ENCODE measurements at regions not wholly inside any gene's neighbourhood (a gene's known extent, or its start where the extent isn't known, plus 50 kb on each side); places are given as distances from the start of the nearest gene placed in this dataset.

GRCh38 chr20:39165099-39165498, 203.0 kb downstream of the DHX35 start:
- Histone ChIP-seq H3K36me3 (ENCODE audit: control insufficient read depth, insufficient read depth, low read length) (no peaks in the 10 kb centered on the region), H3K4me3 (ENCODE audit: low read depth, low read length) (no peak overlapping the region), H3K27me3 (ENCODE audit: control insufficient read depth, insufficient read depth, low read length) (no peaks in the 10 kb centered on the region)
- TF ChIP-seq, protein P1, sequence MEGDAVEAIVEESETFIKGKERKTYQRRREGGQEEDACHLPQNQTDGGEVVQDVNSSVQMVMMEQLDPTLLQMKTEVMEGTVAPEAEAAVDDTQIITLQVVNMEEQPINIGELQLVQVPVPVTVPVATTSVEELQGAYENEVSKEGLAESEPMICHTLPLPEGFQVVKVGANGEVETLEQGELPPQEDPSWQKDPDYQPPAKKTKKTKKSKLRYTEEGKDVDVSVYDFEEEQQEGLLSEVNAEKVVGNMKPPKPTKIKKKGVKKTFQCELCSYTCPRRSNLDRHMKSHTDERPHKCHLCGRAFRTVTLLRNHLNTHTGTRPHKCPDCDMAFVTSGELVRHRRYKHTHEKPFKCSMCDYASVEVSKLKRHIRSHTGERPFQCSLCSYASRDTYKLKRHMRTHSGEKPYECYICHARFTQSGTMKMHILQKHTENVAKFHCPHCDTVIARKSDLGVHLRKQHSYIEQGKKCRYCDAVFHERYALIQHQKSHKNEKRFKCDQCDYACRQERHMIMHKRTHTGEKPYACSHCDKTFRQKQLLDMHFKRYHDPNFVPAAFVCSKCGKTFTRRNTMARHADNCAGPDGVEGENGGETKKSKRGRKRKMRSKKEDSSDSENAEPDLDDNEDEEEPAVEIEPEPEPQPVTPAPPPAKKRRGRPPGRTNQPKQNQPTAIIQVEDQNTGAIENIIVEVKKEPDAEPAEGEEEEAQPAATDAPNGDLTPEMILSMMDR (IDR thresholded peaks at IDR 0.05; ENCODE audit: insufficient read depth, low read length, poor library complexity, severe bottlenecking): no peak
- no peak for DNase-seq (ENCODE audit: low read depth)

- H3K4me3 ChIP-seq (ENCODE audit: low read depth, low read length): no peak overlapping the region
- no peaks in the 10 kb centered on the region for H3K27me3 ChIP-seq (ENCODE audit: control insufficient read depth, insufficient read depth, low read length)
- H3K36me3 ChIP-seq (ENCODE audit: control insufficient read depth, insufficient read depth, low read length): no peaks in the 10 kb centered on the region
- TF ChIP-seq, protein P1 (IDR thresholded peaks at IDR 0.05; ENCODE audit: insufficient read depth, low read length, poor library complexity, severe bottlenecking): no peak
- no peak for DNase-seq (ENCODE audit: low read depth)
These were observed 202.5 kb downstream of the DHX35 start for GRCh38 chr20:39164642-39165041.

- TF ChIP-seq, protein P1 (IDR thresholded peaks at IDR 0.05; ENCODE audit: insufficient read depth, low read length, poor library complexity, severe bottlenecking): no peak
- DNase-seq (ENCODE audit: low read depth): no peak
- no peaks in the 10 kb centered on the region for H3K36me3 ChIP-seq (ENCODE audit: control insufficient read depth, insufficient read depth, low read length)
- H3K4me3 ChIP-seq (ENCODE audit: low read depth, low read length): no peak overlapping the region
- no peaks in the 10 kb centered on the region for H3K27me3 ChIP-seq (ENCODE audit: control insufficient read depth, insufficient read depth, low read length)
These were observed 201.8 kb downstream of the DHX35 start for GRCh38 chr20:39163993-39164392.

- peaks cover under 1% of the 10 kb centered on the region for H3K27me3 ChIP-seq (ENCODE audit: control insufficient read depth, insufficient read depth, low read length)
These were observed 199.8 kb downstream of the DHX35 start for GRCh38 chr20:39161900-39162299.

GRCh38 chr20:39155971-39156370, 193.8 kb downstream of the DHX35 start:
- TF ChIP-seq, protein P1 (IDR thresholded peaks at IDR 0.05; ENCODE audit: insufficient read depth, low read length, poor library complexity, severe bottlenecking): no peak
- Histone ChIP-seq H3K36me3 (ENCODE audit: control insufficient read depth, insufficient read depth, low read length) (no peaks in the 10 kb centered on the region), H3K27me3 (ENCODE audit: control insufficient read depth, insufficient read depth, low read length) (peaks cover 4% of the 10 kb centered on the region), H3K4me3 (ENCODE audit: low read depth, low read length) (no peak overlapping the region)
- no peak for DNase-seq (ENCODE audit: low read depth)

More at GRCh38 chr20:39161900-39162299, 199.8 kb downstream of the DHX35 start:
- Histone ChIP-seq H3K4me3 (ENCODE audit: low read depth, low read length) (no peak overlapping the region), H3K36me3 (ENCODE audit: control insufficient read depth, insufficient read depth, low read length) (no peaks in the 10 kb centered on the region)
- TF ChIP-seq, protein P1 (IDR thresholded peaks at IDR 0.05; ENCODE audit: insufficient read depth, low read length, poor library complexity, severe bottlenecking): no peak
- no peak for DNase-seq (ENCODE audit: low read depth)

DNA sequence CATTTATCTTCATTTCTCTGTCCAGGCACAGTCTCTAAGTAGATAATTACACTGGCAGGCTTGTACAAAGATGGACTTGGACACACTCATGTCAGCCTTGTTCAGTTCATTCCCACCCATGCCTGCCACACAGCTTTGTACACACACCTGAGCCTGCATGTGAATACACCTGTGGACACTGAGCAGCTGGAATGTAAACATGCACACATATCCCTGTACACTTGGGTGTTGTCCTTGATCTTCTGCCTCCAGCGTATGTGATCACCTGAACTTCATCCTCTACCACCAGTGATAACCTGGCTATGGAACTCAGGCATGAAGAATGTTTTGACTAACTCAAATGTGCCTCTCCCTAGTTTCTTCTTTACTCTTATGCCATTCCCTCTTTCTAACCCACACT, 190.6 kb downstream of the DHX35 start:
- no peak overlapping the region for H3K4me3 ChIP-seq (ENCODE audit: low read depth, low read length)
- peaks cover 4% of the 10 kb centered on the region for H3K27me3 ChIP-seq (ENCODE audit: control insufficient read depth, insufficient read depth, low read length)
- TF ChIP-seq, protein P1 (IDR thresholded peaks at IDR 0.05; ENCODE audit: insufficient read depth, low read length, poor library complexity, severe bottlenecking): no peak
- H3K36me3 ChIP-seq (ENCODE audit: control insufficient read depth, insufficient read depth, low read length): no peaks in the 10 kb centered on the region
- no peak for DNase-seq (ENCODE audit: low read depth)

Measured in kidney epithelial cell (primary cell).